H9 (cell line): ENCODE measurements at regions not wholly inside any gene's neighbourhood (a gene's known extent, or its start where the extent isn't known, plus 50 kb on each side); places are given as distances from the start of the nearest gene placed in this dataset.

Source experiments
- DNase-seq: peaks from one replicate; pipeline ENCODE4 v3.0.0-alpha.2; 2017
- H2AFZ ChIP-seq: one replicate; pipeline ENCODE4 v1.6.1; 2013; ENCODE audit warnings: mild to moderate bottlenecking, low read length, control low read depth, moderate library complexity
- H2AK5ac ChIP-seq: 2 replicates; pipeline ENCODE4 v1.6.1; 2013; ENCODE audit warnings: low read length, control low read depth, mixed read lengths; ENCODE audit not compliant: insufficient read length
- H2BK120ac ChIP-seq: one replicate; pipeline ENCODE4 v1.6.1; 2013; ENCODE audit warnings: low read depth, mild to moderate bottlenecking, low read length, control low read depth, inconsistent platforms; ENCODE audit not compliant: poor library complexity, severe bottlenecking
- H2BK12ac ChIP-seq: 2 replicates; pipeline ENCODE4 v1.6.1; 2013; ENCODE audit warnings: low read length, control low read depth, mixed read lengths, low read depth; ENCODE audit not compliant: insufficient read length
- H2BK15ac ChIP-seq: 2 replicates; pipeline ENCODE4 v1.6.1; 2013; ENCODE audit warnings: low read depth, low read length, control low read depth
- H2BK20ac ChIP-seq: one replicate; pipeline ENCODE4 v1.6.1; 2013; ENCODE audit warnings: low read depth, mild to moderate bottlenecking, low read length, control low read depth, inconsistent platforms; ENCODE audit not compliant: poor library complexity, severe bottlenecking
- H2BK5ac ChIP-seq: 2 replicates; pipeline ENCODE4 v1.6.1; 2013; ENCODE audit warnings: low read length, control low read depth, mixed read lengths; ENCODE audit not compliant: insufficient read length
- H3K14ac ChIP-seq: 2 replicates; pipeline ENCODE4 v1.6.1; 2013; ENCODE audit warnings: low read length, control low read depth; ENCODE audit not compliant: insufficient read depth
- H3K18ac ChIP-seq: 2 replicates; pipeline ENCODE4 v1.6.1; 2013; ENCODE audit warnings: low read depth, mild to moderate bottlenecking, mixed read lengths, low read length, control low read depth; ENCODE audit not compliant: insufficient read length
- H3K23ac ChIP-seq: 2 replicates; pipeline ENCODE4 v1.6.1; 2013; ENCODE audit warnings: low read length, control low read depth, mixed read lengths, low read depth; ENCODE audit not compliant: insufficient read length
- H3K23me2 ChIP-seq: 2 replicates; pipeline ENCODE4 v1.6.1; 2013; ENCODE audit warnings: low read depth, mild to moderate bottlenecking, mixed read lengths, low read length, control low read depth; ENCODE audit not compliant: insufficient read length, poor library complexity, severe bottlenecking
- H3K27ac ChIP-seq: 2 replicates; pipeline ENCODE4 v1.5.1; 2013; ENCODE audit warnings: low read length, control low read depth, mixed read lengths, low read depth; ENCODE audit not compliant: insufficient read length
- H3K27me3 ChIP-seq: 2 replicates; pipeline ENCODE4 v1.6.1; 2013; ENCODE audit warnings: low read length, control low read depth, inconsistent platforms; ENCODE audit not compliant: insufficient read depth
- H3K4ac ChIP-seq: 2 replicates; pipeline ENCODE4 v1.6.1; 2013; ENCODE audit warnings: low read depth, mild to moderate bottlenecking, control low read depth, inconsistent platforms, low read length, moderate library complexity
- H3K4me1 ChIP-seq: 2 replicates; pipeline ENCODE4 v1.6.1; 2013; ENCODE audit warnings: low read length, control low read depth, inconsistent platforms; ENCODE audit not compliant: insufficient read depth
- H3K4me2 ChIP-seq: 2 replicates; pipeline ENCODE4 v1.6.1; 2013; ENCODE audit warnings: low read length, control low read depth, mixed read lengths; ENCODE audit not compliant: insufficient read length, insufficient read depth
- H3K56ac ChIP-seq: 2 replicates; pipeline ENCODE4 v1.6.1; 2013; ENCODE audit warnings: low read depth, mild to moderate bottlenecking, mixed read lengths, low read length, control low read depth; ENCODE audit not compliant: insufficient read length
- H3K79me1 ChIP-seq: 2 replicates; pipeline ENCODE4 v1.6.1; 2013; ENCODE audit warnings: low read depth, mild to moderate bottlenecking, moderate library complexity, low read length, control low read depth, inconsistent platforms; ENCODE audit not compliant: insufficient read depth, poor library complexity, severe bottlenecking
- H3K79me2 ChIP-seq: 2 replicates; pipeline ENCODE4 v1.6.1; 2013; ENCODE audit warnings: low read length, control low read depth, inconsistent platforms; ENCODE audit not compliant: insufficient read depth
- H3K9ac ChIP-seq: 2 replicates; pipeline ENCODE4 v1.6.1; 2013; ENCODE audit warnings: low read length, control low read depth, mixed read lengths; ENCODE audit not compliant: insufficient read length; ENCODE audit errors: extremely low read depth
- H3K9me3 ChIP-seq: one replicate; pipeline ENCODE4 v1.6.1; 2013; ENCODE audit warnings: low read depth, low read length, inconsistent platforms; ENCODE audit not compliant: control insufficient read depth
- H3T11ph ChIP-seq: one replicate; pipeline ENCODE4 v1.6.1; 2013; ENCODE audit warnings: mild to moderate bottlenecking, low read length, control low read depth, inconsistent platforms
- H4K20me1 ChIP-seq: one replicate; pipeline ENCODE4 v1.6.1; 2013; ENCODE audit not compliant: control insufficient read depth, insufficient read length, insufficient read depth
- H4K5ac ChIP-seq: 2 replicates; pipeline ENCODE4 v1.6.1; 2013; ENCODE audit warnings: low read depth, mild to moderate bottlenecking, mixed read lengths, low read length, control low read depth; ENCODE audit not compliant: insufficient read length
- H4K8ac ChIP-seq: replicated peaks from 2 replicates; pipeline ENCODE4 v1.6.1; 2013; ENCODE audit warnings: low read length, control low read depth, mixed read lengths, low read depth; ENCODE audit not compliant: insufficient read length
- H4K91ac ChIP-seq: 2 replicates; pipeline ENCODE4 v1.6.1; 2013; ENCODE audit warnings: low read depth, mild to moderate bottlenecking, moderate library complexity, mixed read lengths, low read length, control low read depth; ENCODE audit not compliant: insufficient read length
- H3K27ac Mint-ChIP-seq, 3 experiments: 2 replicates in 2 of 3; 3 replicates in 1 of 3; pipeline ENCODE4 v1.8.0; 2020 to 2021; ENCODE audit warnings: mixed read lengths in 3 of 3, mild to moderate bottlenecking in 1 of 3, moderate library complexity in 1 of 3
- H3K27me3 Mint-ChIP-seq: 2 replicates; pipeline ENCODE4 v1.8.0; 2021; ENCODE audit warnings: low read depth, mild to moderate bottlenecking, moderate library complexity, mixed read lengths
- H3K36me3 Mint-ChIP-seq, 3 experiments: 2 replicates in 2 of 3; 3 replicates in 1 of 3; pipeline ENCODE4 v1.8.0; 2020 to 2021; ENCODE audit warnings: low read depth in 3 of 3, mixed read lengths in 3 of 3; ENCODE audit not compliant: insufficient read depth in 1 of 3
- H3K4me1 Mint-ChIP-seq, 2 experiments: 2 replicates each; pipeline ENCODE4 v1.8.0; 2020; ENCODE audit warnings: mixed read lengths in 2 of 2
- H3K4me3 Mint-ChIP-seq, 2 experiments: 2 replicates in 1 of 2; 3 replicates in 1 of 2; pipeline ENCODE4 v1.8.0; 2020 to 2021; ENCODE audit warnings: mild to moderate bottlenecking in 2 of 2, mixed read lengths in 2 of 2, moderate library complexity in 1 of 2
- H3K9me3 Mint-ChIP-seq, 2 experiments: 2 replicates in 1 of 2; 3 replicates in 1 of 2; pipeline ENCODE4 v1.8.0; 2020; ENCODE audit warnings: mild to moderate bottlenecking in 2 of 2, mixed read lengths in 2 of 2, moderate library complexity in 1 of 2
- WGBS: extraction: QIAGEN DNeasy Blood & Tissue Kit; methylation state at CpG from one replicate; pipeline ENCODE4 v1.1.7; 2013; ENCODE audit warnings: missing lambda C conversion rate, low lambda C conversion rate, mixed read lengths; ENCODE audit not compliant: insufficient read length; ENCODE audit errors: extremely low coverage; 5-methylcytosine and 5-hydroxymethylcytosine counted together
- TF ChIP-seq, protein P1 (sequence below): fragments of 200-600 bp; sonication (generic); conservative IDR thresholded peaks from 3 replicates; pipeline ENCODE4 v1.8.0; 2021; ENCODE audit warnings: antibody characterized with exemption, mild to moderate bottlenecking

DNA sequence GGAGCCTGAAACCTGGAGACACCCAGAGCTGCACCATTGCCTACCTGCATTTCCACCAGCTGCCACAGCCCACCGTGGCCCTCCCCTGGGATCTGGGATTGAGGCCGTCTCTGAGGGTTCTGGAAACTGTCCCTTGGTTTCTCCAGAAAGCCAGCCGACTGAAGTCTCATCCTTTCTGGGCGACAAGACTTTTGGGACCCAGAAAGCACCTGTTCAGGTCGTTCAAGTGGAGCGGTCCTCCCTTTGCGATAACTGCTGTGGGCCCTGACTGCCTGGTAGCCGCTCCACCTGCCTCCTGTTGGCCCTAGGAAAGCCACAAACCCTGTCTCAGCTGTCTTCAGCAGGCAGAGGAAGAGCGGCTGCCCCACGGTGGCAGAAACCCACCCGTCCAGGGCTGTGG lies 346.0 kb upstream of the MKI67 start:
- no CpG with 5 or more reads among the region's 11 CpGs for WGBS
- Histone ChIP-seq H3K79me2 (no peaks in the 10 kb centered on the region), H3K14ac (no peak overlapping the region; the same call in 1 of the 2 replicates), H4K91ac (no peak overlapping the region), H2BK15ac (no peak overlapping the region), H2BK20ac (no peak overlapping the region), H3K56ac (no peak overlapping the region), H3K9me3 (no peaks in the 10 kb centered on the region), H4K8ac (no peak overlapping the region), H4K5ac (no peak overlapping the region), H3K9ac (no peak overlapping the region), H2BK12ac (no peak overlapping the region), H3K27ac (no peak overlapping the region), H3K79me1 (no peaks in the 10 kb centered on the region), H4K20me1 (no peaks in the 10 kb centered on the region), H3K4me1 (no peaks in the 10 kb centered on the region), H3K4me2 (no peak overlapping the region), H2AFZ (no peak overlapping the region), H2AK5ac (no peak overlapping the region), H3T11ph (no peak overlapping the region), H2BK5ac (no peak overlapping the region), H2BK120ac (no peak overlapping the region), H3K4ac (no peak overlapping the region), H3K23ac (no peak overlapping the region), H3K27me3 (no peaks in the 10 kb centered on the region), H3K18ac (no peak overlapping the region), H3K23me2 (no peaks in the 10 kb centered on the region)
- no peak for DNase-seq
- Mint-ChIP-seq H3K36me3 (no peaks in the 10 kb centered on the region), H3K27ac (no peak overlapping the region), H3K27me3 (no peaks in the 10 kb centered on the region), H3K4me3 (no peak overlapping the region), H3K4me1 (peaks cover 0 to 2% of the 10 kb centered on the region in 2 experiments; a peak in 1 of 4 replicates), H3K9me3 (no peaks in the 10 kb centered on the region)
- TF ChIP-seq, protein P1, sequence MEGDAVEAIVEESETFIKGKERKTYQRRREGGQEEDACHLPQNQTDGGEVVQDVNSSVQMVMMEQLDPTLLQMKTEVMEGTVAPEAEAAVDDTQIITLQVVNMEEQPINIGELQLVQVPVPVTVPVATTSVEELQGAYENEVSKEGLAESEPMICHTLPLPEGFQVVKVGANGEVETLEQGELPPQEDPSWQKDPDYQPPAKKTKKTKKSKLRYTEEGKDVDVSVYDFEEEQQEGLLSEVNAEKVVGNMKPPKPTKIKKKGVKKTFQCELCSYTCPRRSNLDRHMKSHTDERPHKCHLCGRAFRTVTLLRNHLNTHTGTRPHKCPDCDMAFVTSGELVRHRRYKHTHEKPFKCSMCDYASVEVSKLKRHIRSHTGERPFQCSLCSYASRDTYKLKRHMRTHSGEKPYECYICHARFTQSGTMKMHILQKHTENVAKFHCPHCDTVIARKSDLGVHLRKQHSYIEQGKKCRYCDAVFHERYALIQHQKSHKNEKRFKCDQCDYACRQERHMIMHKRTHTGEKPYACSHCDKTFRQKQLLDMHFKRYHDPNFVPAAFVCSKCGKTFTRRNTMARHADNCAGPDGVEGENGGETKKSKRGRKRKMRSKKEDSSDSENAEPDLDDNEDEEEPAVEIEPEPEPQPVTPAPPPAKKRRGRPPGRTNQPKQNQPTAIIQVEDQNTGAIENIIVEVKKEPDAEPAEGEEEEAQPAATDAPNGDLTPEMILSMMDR, result no peak
